ENCODE measurements at regions not wholly inside any gene's neighbourhood (a gene's known extent, or its start where the extent isn't known, plus 50 kb on each side); places are given as distances from the start of the nearest gene placed in this dataset.
"Not testable (repeated sequence)": the region's sequence is repeated elsewhere in the genome, so short reads cannot be mapped to it uniquely, and the experiment has no call there.

DNA sequence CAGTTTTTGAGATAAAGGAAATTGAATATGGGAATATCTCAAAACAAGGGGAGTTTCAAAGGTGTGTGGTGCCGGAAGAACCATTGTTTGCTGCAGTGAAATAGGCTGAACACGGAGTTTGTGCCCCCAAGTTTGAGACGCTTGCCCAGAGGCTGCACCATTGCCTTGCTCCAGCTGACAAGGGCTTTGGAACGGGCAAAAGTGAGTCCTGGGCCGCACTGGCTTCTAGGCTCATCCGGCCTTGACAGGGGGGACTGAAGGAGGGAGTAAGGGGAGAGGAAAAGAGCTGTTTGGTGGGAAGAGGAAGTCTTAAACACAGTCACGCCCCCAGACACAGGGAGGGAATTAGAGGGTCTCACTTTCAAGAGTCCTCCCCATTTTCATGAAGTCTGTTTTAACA, 269.9 kb downstream of the FAM43A start:
- no peak for DNase-seq

DNA sequence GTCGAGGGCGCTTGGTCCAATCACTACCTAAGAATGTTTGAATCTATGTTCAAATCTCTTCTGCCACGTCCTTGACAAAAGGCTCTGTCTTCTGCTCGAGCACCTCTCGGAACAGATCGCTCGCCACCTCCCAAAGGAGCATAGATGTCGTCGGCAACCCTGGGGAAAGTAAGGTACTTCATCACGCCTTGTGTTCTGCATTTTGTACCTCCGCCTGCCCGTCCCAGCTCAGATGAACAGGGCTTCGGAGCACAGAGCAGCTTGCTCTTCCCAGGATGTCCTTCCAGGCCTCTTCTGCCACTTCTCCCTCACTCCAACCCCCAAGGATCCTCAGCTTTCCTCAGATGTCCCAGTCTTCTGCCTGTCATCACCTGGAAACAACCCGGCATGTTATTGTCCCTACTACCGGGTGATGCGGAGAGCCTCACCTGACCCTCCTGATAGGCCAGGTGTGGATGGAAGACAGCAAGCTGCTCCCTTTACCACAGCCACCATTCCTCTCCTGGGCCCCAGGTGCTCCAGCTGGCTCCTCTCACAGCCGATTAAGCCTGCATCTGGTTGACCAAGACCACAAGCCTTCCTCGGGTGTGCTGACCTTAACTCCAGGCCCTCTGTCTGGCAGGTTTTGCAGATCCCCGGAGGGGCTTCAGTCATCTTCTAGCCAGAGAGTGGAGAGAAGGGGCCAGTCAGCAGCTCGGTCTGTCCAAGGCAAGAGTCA, 270.5 kb downstream of the FAM43A start:
- DNase-seq: no peak

DNA sequence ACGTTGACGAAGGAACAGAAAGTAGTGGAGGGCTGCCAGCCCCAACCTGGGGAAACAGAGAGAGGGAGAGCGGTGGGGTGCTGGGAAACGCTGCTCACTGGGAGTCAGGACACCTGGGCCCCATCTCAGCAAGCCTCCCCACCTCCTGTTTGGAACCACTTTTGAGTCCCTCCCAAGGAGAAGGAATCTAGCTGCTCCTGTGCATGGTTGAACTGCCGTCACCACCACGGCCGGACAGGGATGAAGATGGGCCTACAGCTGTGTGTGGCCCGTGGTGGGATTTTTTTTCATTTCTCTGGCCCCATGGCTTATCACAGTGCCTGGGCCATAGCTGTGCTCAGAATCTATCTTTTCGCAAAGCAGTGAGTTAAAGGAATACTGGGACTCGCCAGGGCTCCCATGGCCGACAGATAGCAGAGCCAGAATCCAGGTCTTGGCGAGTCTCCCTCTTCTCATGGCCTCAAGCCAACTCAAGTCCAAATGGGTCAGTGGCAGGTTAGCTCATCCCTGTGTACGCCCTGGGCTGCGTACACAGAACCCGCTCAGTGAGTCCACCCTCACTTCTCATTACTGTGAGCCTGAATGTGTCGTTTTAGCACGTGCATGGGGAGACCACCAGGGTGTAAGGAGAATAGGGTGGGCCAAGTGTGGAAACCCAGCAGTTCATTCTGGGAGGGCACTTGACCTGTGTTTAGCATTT, 271.2 kb downstream of the FAM43A start:
- no peak for DNase-seq

DNA sequence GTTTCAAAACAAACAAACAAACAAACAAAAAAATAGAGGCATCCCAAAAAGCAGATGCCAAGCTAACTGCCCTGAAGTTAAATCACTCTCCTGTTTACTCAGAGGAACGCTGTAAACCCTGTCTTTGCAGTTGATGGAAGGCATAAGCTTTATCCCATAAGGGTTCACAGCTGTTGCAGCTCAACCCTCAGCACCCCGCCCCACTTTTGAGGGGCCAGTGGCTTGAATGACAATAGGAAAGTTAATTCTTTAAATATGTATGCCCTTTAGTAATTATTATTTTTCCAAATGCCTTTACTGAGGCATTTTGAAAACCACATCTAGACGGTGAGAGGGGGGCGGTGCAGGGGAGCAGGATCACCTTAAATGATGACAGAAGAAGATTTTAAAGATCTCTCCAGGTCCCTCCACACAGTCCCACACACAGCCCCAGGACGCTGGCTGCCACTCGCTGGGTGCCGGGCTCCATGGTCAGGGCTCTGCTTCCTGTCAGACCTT, 272.1 kb downstream of the FAM43A start:
- DNase-seq: no peak

DNA sequence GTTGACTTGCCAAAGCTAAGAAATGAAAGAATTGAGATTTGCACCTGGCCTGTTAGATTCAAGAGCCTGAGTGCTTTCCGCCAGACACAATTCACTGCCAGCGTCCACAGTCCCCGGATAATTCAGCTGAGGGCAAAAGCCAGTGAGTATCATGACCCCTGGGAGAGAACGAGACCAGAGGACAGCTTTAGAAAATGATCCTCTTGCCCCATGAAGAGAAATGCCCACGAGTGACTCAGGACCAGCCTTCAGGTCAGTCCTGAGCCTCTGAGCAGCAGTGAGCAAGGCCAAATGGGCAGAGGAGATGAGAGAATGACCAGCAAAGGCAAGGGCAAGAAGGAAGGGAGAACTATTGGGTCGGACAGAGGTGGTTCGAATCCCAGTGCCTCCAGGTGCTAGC, 273.5 kb downstream of the FAM43A start:
- no peak for DNase-seq

DNA sequence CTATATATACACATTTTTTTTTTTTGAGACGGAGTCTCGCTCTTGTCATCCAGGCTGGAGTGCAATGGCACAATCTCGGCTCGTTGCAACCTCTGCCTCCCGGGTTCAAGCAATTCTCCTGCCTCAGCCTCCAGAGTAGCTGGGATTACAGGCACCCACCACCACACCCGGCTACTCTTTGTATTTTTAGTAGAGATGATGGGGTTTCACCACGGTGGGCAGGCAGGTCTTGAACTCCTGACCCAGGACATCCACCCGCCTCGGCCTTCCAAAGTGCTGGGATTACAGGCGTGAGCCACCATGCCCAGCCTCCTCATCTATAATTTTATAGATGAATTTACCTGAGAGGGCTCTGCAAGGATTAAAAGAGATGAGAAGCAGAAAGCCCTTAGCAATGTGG, 274.0 kb downstream of the FAM43A start:
- DNase-seq: not testable (repeated sequence)

DNA sequence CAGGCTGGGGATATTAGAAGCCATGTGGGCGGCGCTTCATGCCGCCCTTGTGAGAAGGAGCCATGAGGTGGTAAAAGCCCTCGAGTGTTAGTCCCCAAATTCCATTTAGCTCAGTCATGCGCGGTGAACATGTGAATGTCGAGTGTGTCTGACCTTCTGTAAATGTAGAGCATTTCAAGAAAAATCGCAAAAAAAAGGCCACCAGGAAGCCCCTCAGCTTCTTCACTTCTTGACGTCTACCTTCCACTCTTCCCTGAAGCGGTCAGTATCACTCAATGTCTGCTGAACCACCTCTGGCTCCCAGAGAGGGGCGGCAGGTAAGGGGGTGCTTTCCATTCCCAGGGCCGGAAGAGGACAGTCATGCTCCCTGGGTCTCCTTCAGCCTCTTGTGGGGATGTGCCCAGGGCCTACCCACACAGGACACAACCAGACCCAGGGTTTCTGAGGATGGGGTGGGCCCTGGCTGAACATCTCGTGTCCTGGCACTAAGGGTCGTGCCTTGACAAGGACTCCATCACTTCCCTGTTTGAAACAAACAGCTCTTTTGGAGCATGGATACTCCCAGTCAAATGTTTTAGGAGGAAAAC, 274.9 kb downstream of the FAM43A start:
- DNase-seq: no peak

DNA sequence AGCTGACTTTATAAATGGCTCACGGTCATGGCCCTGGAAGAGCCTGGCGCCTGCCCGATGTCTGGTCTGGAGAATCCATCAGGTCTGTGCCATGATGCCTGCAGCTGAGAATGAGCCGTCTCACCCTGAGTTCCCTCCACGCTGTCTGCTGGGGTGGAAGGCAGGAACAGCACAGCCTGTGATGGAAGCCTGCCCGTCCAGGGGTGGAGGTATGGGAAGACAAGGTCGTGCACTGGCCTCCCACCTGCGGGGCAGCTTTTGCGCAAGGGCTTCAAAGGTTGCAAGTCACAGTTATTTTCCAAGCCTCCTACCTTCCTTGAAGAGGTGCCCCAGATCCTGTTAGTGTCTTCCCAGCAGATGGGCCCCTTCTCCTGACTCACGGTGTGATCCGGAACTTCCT, 275.5 kb downstream of the FAM43A start:
- no peak for DNase-seq

DNA sequence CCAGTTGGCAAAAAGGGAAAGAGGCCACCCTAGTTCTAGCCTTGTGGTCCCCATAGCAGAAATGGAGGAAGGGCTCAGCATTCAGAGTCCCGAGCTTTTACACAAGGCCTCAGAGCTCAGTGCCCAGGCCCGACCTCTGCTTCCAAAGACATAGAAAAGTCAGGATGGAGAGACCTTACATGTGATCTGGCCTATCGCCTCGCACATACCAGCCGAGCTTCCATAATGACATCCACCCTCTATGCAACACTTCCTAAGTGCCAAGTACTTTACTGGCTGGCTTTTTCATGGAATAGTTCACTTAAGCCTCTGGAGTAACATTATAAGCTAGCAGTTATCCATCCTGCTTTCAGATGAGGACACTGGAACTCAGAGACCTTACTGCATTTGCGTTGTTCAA, 275.9 kb downstream of the FAM43A start:
- no peak for DNase-seq

DNA sequence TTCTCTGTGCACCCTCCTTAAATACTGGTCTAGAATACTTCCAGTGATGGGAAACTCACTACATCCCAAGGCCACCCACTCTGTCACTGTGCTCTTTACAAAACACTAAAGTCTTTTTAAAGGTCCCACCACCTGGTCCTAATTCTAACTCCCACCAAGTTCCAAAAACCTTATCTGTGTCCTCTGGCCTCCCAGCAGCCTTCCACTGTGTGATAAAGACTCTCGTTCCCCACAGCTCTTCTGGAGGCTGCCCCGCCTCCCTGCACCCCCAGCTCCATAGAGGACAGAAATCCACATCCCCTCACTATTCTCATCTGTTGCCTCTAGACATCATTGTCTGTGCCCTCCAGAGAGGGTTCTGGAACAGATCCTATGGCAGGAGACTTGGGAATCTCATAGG, 276.4 kb downstream of the FAM43A start:
- no peak for DNase-seq

DNA sequence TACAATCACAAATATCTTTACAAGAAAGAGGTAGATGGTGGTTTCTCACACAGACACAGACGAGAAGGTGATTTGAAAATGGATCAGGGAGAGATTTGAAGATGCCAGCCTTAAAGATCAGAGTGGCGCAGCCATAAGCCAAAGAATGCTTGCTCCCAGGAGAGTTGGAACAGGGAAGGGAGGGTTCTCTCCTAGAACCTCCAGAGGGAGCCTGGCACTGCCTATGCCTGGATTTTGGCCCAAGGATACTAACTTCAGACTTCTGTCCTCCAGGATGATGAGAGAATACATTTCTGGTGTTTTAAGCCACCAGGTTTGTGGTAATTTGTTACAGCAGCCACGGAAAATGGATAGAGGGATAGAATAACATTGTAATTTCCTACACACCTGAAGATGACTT, 279.1 kb downstream of the FAM43A start:
- DNase-seq: no peak

DNA sequence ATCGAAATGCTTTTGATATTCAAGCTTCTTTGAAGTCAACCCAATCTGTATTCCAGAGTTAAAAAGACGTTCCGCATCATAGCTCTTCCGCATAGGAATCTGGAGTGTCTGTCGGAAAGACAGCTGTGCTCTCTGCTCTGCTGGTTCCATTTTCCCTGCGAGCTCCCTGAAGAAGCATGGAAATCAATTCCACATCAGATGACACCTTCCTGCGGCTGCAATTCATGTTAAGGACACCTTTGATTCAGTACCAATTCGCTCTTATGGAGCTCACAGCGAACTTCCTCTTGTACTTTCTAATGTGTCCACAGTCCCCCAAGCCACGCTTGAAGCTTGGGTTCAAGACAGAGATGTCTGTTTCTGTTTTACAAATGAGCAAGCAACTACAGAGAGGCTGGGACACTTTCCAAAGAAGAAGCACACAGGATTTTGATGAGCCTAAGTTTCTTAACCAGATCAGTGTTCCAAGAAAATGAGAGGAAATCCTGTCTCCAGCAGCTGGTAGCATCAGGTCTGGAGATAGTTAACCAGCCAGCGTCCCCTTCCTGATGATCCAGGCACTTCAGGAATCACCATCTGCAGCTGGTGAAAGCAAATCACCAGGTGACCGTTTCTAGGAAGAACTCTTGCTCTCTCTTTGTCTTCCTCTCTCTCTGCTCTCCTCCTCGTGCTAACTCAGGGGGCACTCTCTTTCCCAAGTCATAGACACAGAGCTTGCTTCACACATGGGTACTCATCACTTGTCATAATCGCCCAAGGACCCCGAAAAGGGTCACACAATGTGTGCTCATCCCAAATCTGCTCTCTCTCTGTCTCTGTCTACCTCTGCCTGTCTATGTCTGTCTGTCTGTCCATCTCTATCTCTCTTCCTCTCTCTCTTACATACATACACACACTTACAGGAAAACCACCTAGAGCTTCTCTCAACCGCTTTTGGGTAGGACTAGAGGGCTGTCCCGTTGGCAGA, 281.8 kb downstream of the FAM43A start:
- DNase-seq: no peak

DNA sequence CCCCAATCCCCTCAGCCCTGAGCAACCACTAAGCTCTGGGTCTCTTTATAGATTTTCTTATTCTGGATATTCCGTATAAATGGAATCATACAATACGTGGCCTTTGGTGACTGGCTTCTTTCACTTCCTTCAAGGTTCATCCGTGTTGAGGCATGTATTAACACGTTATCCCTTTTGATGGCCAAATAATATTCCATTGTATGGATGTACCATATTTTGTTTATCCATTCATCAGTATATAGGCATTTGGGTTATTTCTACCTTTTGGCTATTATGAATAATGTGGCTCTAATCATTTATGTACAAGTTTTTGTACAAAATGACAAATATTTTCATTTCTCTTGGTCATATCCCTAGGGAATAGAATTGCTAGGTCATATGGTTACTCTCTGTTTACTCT, 284.4 kb downstream of the FAM43A start:
- no peak for DNase-seq

DNA sequence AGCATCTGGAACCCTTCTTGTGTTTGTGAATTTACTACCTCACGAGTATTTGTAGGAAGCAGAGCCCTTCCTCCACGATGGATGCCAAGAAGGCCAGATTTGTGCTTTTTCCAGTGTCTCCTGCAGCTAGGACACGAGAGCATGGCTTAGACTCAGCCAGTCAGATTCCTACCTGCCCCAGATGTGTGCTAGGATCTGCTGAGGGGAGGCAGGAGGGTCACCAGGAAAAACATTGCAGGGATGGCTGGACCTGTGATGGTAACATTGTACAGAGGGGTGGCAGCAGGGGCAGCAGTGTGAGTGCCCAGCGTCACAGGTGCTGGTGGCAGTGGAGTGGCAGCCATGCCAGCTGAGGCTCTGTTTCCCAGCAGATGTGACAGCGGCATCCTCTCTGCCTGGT, 285.3 kb downstream of the FAM43A start:
- no peak for DNase-seq

DNA sequence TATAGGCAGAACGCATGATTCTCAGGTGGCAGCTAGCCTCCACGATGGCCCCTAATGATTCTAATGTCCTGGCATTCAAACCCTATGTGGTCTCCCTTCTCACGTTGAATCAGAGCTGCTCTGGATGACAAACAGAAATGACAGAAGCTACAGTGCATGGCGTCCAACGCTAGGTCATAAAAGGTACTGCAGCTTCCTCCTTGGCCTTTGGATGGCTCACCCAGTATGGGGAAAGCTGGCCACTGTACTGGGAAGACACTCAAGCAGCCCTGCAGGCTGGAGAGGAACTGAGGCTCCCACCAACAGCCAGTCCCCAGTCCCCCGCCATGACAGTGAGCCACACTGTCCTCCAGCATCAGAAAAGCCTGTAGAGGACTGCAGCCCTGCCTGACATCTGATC, 286.3 kb downstream of the FAM43A start:
- DNase-seq: no peak

DNA sequence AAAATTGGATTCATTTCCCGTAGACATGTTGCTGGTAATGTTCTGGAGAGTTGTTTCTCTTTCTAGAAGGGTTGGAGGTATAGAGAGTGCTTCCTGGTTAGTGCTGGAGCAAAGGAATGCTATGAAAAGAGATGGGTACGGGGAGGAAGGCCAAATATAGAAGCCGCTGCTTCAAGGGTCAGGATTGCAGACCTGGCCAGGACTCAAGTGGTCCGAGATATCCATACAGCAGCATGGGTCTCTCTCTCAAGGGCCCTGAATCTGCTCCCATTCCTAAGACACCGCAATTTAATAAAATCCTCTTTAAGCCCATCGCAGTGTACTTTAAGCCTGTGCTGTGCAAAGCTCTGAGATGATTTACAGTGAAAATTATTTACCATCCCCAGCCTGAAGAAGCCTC, 287.0 kb downstream of the FAM43A start:
- no peak for DNase-seq

DNA sequence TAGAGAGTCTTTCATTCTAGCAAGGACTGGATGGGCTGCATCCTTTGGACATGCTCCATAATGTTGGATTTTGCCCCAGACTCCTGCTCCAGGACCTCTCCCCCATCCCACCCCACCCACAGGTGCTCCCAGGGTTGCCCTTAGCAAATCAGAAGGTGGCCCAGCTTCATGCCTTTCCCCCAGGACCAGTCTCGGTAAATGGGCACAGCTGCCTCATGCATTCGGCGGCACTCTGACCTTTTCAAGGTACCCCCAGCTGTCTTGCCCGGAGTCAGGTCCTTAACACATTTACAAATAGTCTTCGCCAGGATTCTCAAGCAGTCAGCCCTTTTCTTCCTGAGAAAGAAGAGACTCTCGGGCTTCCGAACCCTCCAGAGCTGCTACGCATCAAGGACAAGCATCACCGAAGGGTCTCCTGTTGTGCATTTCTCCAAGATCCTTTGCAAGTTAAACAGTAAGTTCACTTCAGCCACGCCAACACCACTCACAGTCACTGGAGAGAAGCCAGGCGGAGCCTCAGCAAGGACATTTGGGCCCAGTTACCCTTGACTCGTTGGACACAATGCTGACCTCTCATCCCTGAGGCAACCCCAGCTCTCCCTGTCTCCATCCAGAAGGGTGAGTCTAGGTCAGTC, 287.8 kb downstream of the FAM43A start:
- no peak for DNase-seq

DNA sequence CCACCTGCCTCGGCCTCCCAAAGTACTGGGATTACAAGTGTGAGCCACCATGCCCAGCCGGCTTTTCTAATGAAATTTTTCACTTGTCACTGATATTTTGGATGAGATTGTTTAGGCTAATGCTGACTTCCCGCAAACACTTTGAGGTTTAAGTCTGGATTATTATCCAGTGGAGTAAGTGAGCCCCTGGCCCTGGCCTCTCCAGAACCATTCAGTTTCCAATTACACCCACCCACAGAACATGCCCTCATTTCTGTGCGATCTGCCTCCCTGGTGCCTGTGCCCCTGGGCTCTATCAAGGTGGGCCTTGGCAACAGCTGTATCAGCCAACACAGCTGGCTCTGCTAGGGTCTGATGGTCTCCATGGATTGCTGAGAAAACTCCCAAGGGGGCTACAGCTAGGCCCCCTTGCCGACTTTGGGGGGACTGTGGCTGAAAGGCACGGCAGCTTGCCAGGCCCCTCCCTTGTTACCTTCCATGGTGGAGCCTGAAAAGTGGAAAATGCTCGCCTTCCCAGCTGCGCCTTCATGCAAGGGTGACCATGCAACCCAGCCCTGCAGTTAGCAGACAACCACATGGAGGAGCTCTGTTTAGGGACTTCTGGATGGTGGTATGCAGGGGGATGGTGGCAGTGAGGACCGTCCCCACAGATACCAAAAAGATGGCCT, 288.9 kb downstream of the FAM43A start:
- DNase-seq: no peak

DNA sequence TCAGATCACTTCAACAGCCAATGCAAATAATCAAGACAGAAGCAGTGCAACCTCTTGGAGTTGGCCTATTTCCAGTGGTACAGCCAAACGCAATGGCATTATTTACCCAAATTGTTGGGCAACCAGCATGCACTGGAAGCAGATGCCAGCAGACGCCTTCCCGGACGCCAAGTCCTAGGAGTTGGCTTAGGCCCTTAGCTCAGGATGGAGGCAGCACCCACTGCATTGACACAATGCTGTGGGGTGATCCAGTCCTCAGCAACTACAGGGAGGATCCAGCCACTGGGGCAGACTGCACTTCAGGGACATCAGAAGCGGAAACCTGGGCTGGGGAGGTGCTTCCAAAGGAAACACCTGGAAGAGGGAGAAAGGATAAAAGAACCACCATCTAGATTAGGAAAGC, 290.4 kb downstream of the FAM43A start:
- no peak for DNase-seq

DNA sequence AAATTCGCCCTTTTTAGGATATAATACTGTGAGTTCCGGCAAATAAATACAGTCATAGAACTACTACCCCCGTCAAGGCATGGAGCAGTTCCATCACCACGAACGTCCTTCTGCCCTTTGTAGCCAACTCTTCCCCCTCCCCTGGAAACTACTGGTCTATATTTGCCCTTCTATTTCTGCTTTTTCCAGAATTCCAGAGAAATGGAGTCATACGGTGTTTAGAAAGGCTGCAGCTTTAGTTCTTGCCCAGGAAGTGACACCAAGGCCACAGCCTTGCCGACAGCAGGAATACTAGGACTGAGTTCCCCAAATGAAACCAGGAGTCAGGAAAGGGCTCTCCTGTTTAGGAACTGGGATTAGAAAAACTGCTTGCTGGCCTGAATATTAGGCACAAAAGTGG, 291.2 kb downstream of the FAM43A start:
- no peak for DNase-seq

DNA sequence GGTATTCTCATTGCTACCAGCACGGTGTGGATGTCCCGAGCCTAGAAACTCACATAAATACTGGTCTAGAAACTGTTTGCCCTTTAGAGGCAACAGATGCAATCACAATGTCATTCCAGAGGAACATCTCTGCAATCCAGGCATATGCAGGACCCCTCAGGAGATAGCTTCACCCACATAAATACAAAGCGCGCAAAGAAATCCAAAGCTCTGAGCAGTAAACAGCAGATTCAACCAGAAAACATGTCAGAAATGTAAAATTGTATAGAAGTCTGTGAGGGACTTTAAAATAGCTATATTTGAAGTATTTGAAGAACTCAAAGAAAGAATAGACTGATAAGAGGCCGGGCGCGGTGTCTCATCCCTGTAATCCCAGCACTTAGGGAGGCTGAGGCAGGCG, 291.7 kb downstream of the FAM43A start:
- no peak for DNase-seq

DNA sequence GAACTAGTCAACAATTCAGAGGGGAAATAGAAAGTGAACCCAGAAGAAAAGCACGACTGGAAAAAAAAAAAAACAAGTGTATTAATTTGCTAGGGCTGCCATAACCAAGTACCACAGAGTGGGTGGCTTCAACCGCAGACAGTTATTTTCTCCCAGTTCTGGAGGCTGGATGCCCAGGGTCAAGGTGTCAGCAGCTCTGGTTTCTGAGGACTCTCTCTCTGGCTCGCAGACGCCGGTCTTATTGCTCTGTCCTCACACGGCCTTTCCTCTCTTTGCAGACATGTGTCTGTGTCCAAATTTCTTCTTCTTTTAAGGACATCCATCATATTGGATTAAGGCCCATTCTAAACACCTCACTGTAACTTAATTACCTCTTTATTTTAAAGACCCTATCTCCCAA, 291.8 kb downstream of the XXYLT1 start:
- no peak for DNase-seq

Data from GF-D8 (cell line).